SW480 (cell line): ENCODE measurements at regions not wholly inside any gene's neighbourhood (a gene's known extent, or its start where the extent isn't known, plus 50 kb on each side); places are given as distances from the start of the nearest gene placed in this dataset.

Experiments
- DNase-seq: peaks from one replicate; pipeline ENCODE4 v3.0.0-alpha.2; 2016; ENCODE audit warnings: low spot score

DNA sequence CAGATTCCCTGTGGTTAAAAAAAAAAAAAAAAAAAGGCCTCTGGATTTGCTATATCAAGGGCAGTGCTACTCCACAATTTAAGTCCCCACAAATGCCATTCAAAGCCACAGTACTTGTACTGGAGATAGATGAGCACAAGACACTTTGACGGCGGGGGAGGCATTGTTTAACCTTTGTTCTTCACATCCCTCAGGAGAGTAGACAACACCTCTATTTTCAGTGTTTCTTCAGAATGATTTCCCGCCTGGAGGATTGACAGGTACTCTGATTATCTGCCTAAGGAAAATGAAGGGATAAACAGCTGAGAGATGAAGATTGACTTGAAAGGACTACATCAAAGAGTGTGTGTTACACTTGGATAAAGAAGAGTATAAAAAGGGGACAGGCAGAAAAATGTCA, 58.7 kb downstream of the OTOL1 start:
- no peak for DNase-seq

DNA sequence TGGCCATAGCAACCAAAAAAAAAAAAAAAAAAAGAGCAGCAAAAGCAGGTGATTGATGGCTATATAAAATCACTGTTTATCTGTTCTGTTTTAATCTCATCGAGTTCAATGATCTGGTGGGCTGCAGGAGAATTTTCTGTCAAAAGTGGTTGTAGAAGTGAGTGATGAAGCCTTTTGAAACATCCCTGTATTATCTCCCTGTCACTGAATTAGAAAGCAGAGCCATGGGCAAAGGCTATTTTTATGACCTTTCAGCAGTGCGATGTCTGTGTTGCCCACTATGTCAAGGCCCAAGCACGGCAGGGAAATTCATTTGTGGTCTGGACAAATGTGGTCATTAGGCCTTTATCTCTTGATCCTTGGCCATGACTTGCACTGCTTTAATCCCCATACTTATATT, 59.9 kb downstream of the OTOL1 start:
- no peak for DNase-seq

DNA sequence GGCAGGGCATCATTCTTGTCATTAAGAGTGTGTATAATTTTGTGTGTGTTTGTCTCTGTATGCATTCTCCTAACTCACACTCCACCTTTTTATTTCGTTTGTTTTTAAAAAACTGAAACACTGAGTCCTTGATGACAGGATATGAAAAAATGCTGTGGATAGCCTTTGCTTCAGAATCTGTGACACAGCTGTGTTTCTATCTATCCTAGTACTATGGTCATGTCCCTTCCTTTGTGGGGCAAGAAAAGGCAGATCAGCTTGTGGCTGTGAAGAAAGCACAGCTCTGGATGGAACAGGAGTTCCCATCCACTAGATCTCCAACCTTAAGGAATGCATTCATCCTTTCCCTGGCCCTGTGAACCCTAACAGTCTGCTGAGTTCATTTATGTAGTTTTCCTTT, 60.3 kb downstream of the OTOL1 start:
- no peak for DNase-seq

DNA sequence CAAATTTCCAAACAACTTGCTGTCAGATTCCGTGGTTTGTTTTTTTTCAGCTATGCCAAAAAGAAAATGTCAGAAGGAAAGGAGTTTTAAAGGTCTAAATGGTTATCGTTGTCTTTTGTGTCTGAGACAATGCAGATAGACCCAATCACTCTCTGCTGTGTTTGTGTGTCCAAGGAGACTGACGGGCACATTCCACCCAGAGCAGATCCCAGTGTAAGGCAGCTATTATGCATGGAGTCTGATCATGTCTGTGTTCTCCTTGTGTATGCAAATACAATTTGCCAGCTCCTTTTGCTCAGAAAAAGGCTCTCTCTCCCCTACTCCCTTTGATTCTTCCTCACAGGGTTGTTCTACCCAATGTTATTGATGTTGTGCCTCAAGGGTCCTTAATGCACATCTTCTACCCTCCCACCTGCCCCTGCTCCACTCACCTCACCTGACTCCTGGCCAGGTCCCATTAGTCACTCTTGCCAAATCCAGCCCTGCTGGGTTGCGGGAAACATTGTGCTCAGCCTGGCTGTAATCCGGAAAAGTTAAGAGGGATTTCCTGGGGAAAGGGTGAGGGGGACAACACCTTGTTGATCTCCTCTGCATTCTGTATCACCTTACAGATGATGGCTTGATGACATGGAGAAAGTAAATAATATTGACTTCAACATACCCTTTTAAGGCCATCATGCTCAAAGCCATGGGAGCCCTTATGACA, 61.0 kb downstream of the OTOL1 start:
- DNase-seq, result no peak

DNA sequence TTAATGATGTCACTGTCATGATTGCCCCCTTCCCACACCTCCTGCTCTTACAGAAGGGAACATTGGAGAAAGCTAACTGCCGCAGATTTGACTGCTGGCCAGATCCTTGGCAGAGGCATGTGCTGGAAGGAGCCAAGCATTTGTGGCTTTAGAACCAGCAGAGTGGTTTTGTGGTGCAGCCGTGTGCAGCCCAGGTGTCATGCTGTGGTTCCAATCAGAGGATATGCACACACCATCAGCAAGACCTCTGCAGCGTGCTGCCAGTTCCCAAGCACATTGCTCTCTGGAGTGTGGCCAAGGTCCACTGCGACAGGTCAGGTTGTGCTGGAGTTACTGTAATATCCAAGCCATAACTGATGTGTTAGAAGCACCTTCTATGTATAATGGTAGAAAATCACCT, 61.6 kb downstream of the OTOL1 start:
- DNase-seq, result no peak

DNA sequence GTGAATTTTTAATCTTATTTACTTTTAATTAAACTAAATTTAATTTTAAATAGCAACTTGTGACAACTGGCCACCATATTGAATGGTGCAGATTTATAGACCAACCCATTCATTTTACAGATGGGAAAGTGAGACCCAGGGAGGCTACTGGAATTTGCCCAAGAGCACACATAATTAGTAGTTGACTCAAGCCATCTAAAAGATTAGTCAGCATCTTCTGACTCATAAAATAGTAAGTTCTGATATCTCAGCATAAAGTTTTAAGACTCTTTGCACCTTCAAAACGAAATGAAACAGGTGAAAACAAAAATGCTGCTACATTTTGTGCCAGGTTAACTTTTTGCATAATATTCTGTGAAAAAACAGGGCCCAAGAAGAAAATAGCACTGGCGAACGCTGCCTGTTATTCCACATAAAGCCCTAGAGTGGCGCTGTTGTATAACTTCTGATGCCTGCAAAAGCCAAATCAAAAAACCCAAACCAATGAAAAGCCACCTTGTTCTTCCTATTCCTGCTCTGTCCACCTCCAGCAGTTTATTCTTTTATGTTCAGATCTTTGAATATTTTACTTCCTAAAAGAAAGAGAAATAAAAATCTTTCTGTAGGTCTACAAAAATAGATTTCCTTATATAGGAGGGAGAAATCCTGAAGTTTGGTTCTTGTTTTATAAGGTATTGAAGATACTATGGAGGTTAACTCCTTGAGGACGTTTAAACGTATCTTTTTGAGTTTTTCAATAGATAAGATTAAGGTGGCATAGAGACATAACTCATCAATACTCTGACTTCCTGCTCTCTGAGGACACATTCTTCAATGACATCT, 62.8 kb downstream of the OTOL1 start:
- DNase-seq, result peak; percentile 42

DNA sequence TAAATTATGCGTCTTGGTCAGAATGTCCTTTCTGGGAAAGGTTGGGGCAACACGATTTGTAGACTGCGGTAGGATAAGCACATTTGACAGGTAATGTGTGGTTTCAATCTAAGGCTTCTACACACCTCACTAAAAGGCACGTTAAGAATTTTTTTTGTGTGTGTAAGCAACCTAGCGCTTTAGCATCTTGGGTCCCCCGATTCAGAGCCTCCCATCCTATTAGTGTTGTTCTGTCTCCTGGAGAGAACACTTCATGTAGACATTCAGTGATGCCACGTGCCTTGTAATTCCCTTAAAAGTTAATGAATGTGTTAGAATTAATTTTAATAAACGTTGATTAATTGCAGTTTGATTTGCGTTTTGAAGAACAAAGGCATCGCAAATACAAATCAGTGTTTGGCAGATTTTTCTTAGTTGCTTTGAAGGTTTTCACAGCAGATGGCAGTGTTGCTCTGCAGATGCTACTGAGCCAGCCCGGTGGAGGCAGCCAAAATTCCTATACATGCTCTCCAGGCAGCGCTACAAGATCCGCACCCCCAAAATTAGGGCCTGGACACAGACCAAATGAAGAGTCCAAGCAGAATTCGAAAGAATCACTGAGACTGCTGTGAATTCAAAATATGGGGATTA, 63.5 kb downstream of the OTOL1 start:
- peak; percentile 38 for DNase-seq

DNA sequence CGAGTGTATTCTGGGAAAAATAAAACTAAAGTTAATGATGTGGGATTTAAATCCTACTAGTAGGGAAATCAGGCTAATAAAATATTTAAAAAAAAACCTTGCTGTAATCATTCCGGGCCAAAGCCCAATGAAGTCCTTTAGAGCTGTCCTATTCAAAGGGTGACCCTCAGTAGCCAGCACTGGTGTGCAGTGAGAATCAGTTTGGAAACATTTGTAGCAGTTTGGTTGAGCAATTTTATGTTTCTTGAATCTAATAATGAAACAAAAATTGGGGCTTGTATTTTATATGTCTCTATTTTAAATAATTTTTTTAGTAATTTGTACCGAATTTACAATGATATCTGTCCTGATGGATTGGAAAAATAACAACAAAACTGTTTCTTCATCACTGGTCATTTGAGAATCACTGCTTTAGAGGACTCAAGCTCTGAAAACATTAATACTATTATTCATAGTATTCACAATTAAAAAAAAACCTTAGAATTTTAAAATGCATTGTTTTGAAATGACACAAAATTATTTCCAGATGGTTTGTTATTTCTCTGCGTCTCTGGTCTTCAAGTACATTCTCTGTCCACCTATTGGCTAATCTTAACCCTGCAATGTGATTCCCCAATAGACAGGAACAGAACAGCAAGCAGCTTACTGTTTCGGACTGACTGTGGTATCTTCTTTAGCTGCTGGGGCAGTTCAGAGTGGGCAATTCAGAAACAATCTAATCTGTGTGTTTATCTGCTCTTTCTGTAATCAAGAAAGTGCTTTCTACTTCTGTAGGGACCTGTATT, 71.2 kb downstream of the OTOL1 start:
- no peak for DNase-seq

DNA sequence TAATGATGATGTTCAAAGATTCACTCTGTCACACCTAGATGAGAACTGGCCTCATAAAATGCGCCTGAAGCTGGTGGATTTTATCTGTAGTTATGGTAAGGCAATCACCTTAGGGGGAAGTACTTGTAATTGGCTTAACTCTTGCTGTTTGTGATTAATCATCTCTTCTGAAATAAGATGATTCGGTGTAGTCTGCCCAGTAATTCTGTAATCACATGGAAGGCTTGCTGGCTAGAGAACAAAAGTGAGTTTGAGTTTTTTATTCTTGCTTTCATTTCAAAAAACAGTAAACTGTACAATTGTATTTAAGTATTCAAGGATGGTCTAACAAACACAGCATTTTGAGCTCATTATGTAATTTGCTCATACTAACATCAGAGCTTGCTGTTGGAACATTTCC, 72.1 kb downstream of the OTOL1 start:
- no peak for DNase-seq

DNA sequence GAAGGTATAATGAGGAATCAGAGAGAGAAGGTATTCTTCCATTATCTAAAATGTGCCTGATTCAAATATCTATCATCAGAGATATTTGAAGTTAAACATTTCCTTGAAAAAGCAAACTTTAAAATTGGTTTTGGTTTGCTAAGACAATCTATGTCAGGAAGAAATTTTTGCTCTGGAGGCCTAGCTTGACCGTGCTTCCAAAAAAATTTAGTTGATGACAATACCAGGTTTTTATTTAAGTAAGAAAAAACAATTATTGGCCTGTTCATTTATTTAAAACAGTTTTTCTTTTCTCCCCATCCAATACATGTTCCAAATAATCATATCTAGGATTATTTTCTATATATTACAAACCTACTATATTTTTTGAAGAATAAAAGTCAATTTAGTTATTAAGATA, 75.3 kb downstream of the OTOL1 start:
- no peak for DNase-seq

DNA sequence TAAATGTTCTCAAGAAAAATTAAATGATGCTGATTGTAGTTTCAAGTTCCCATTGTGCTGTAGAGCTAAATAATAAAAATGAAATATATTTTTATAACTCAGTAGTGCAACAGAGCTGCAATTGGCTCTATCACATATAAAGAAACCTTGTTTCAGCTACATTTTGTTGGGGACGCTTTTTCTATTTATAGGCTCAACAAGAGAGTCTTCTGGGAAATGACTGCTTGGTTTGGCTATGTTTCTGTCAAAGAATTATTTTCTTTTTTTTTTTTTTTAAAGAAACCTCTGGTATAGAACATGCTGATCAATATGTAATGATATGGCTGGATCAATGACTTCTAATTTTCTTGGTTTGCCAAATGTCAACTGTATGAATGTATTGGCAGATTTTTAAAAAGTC, 76.5 kb downstream of the OTOL1 start:
- no peak for DNase-seq

DNA sequence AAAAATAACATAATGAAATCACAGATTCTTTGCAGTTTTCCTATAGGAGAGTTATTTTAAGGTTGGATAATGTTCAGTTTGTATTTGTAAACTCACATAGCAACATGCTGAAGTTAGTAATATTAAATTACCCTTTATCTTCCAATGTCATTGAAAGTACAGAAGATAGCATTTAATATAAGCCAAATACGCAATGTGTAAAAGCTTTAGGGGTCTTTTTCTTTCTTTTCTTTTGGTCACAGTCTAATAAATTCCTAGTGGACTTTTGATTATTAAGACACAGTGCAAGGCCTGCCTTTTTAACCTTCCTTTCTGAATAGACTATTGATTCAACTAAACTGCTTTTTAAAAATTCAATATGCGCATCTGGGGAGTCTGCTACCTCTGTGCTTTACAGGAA, 79.3 kb downstream of the OTOL1 start:
- no peak for DNase-seq

DNA sequence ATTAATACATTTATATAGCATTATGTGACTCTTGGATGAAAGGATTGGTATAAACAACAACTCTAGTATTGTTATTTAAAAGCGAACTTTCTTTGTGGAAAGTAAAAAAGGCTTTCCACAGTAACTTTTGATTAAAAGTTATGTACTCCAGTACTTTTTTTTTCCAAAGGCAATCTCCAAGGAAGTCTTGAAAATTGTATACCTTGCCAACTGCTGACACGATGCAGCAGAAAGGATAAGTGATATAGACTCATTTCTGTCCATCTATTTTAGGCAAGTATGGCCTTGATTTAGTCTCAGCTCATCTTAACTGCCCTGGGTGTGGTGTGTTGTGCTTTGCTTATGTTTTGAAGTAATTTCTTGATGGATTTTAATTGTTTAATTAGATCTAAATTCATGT, 79.7 kb downstream of the OTOL1 start:
- DNase-seq, result no peak

DNA sequence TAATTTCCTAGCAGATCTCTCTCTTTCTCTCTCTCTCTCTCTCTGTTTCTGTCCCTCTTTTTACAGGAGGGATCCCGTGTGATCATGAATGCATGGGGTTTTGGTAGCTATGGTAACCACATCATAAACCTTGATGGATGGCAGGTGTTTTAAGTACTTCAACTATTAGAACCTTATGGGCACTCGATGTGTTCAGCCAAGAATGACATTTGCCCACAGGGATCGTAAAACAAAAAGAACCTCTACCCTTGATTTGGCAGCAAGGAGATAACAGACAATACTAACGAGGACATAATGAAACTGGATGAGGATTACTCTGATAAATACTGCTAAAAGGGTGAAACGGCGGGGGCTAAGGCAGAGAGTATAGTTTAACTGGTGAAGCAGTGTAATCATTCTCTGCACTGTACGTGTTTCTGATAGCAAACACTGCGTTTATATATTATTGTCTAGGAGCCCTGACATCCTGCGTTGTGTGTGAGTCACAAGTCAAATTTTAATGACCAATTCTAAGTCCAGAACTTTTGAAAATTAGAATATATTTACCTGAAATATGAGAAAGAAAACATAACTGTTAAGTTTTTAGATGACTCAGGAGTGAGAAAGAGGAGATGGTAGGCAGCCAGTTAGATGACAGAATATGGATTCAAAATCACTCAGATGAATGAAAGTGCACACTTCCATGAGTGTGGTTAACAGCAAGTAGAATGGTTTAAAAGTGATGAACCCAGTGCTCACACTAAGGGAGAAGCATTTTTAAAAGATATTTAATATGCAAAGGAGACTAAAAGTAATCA, 80.3 kb downstream of the OTOL1 start:
- no peak for DNase-seq

DNA sequence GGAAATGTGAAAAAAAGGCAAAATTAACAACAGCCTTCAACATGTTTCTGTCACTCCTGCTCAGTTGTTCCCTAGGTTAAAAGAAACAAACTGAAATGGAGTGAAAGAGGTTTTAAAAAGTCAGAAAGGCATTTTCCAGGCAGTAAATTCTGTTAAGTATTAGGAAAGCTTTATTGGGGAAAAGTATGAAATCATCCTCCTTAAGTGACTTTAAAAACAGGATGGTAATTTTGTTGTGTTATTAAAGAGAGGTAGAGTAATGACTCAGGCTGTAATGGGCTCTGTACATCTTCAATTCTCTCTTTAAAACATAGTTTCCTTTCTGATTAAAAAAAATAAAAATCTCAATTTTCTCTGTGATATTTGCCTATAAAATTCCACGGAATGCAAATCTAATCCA, 81.1 kb downstream of the OTOL1 start:
- DNase-seq, result no peak

DNA sequence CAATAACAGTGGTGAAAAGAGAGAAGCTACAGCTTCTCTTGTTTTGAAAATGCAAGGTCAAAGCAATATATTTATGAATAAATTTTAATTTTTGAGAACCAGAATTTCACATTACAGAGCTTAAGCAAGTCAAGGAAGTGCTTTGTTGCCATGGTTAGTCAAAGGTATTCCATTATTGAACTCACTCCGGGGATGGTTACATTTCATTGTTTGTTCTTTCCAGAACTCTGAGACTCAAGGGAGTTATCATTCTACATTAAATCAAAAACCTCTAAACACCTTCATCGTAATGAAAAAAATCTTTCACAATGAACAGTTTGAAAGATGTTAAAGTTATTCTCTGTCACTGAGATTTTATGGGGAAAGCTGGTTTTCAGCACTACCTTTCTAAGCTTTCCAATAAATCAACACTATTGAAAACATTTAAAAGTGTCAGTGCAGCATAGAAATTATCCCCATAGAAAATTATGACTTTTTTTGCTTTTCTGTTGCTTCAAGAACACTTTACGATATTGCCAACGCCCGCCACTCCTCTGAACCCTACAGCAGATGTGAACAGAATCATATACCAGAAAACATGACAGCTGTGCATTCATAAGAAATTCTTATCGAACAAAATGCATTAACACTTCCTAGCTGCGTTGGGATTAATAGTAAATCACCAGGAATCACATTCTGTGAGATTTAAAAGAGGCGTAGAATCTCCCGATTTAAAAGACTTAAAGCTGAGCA, 83.0 kb downstream of the OTOL1 start:
- DNase-seq, result no peak

DNA sequence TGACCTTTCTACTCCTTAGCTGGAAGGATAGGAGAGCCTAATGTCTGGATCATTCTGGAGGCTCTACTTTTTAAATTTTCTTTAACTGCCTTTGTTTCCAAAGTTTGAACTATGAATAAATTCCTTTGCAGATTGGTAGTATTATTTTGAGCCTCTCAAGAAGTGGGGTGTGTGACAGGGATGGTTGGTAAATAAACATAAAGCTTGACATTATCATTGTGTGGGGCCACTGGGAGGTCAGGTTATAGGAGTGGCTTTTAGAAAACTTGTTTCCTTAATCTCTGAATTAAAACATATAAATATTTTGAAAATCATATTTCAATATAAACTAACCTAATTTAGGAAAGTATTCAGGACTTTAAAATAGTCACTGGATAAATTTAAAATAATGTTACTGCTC, 89.3 kb downstream of the OTOL1 start:
- DNase-seq, result no peak

DNA sequence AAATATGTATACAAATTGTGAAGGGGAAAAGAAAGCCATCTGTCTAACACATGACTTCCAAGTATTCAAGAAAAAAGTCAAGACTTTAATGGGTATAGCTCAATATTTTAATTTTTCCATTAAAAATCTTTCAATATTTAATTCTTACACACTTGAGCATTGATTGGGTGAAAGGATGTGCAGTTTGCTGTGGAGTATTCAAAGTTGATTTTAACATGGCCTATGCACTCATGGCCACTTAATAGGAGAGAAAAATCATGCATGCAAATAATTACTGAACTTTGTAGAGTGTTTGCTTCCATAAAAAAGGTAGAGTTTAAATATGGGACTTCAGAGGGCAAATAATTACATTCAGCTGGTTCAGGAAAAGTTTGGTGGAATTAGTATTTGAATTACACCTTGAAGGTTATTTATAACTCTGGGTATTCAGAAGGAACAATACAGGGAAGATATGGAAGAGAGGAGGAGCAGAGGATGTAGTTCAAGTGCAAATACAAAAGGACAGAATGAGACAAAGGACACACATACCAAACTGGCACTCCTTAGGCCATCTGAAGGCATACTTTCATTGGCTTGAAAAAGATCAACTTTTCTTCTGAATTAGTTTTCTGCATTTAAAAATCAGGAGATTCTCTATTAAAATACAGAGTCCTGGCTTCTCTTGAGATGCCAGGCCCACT, 90.1 kb downstream of the OTOL1 start:
- DNase-seq, result no peak

DNA sequence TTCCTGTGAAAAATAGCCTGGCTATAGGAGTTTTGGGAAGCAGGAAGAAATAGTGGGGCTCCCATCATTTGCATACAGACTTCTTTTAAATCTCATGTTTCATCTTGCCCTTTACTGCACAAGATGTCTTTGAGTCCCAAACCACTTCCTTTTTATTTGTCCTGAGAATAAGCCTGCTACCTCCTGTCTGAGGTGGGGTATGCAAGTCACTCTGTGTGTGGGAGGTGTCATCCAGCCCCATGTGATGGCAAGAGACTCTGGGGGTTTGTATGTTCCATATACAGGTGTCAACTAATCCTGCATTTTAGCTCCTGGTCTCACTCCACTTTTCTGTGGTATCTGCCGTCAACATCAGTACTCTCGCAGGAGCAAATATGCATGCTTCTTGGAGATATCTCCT, 102.0 kb downstream of the OTOL1 start:
- no peak for DNase-seq

DNA sequence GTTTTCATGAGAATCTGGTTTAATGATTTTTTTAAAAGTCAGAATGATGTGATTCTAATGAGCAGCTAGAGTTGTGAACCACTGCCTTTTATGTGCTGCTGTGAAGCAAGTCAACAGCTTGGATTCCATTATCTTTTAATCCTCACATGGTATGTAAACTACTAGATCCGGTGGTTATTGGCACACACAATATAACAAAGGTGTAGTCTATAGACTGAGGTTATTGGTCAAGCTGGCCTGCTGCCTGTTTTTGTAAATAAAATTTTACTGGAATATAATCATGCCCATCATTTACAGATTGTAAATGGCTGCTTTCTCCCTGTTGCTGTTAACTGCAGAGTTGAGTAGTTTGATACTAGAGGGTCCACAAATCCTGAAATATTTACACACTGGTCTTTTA, 103.1 kb downstream of the OTOL1 start:
- no peak for DNase-seq
